GM12873 (cell line): ENCODE measurements at regions not wholly inside any gene's neighbourhood (a gene's known extent, or its start where the extent isn't known, plus 50 kb on each side); places are given as distances from the start of the nearest gene placed in this dataset.

Experiments
- TF ChIP-seq, protein P1 (sequence below): IDR thresholded peaks from 2 replicates; pipeline ENCODE4 v1.5.1; 2012; ENCODE audit warnings: low read depth, mild to moderate bottlenecking, moderate library complexity, low read length, control low read depth; ENCODE audit not compliant: insufficient read depth; ENCODE audit errors: missing control alignments

DNA sequence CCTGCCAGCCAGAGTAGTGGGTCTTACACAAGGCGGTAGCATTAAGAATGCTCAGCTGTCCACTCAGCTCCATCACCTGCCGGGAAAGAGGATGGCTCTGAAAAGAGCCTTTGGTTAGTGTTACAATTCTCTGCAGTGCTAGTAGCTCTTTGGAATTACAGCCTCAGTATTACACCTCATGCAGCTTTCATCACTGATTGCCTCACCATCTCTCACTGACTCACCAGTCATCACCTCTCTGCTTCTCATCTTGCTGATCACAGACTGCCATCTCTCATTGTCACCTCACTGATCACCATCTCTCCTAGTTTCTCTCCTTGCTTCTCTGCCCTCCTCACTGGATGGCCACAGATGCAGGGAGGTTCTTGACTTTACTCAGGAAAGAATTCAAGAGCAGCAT, 573.5 kb upstream of the SETBP1 start:
- TF ChIP-seq, protein P1, sequence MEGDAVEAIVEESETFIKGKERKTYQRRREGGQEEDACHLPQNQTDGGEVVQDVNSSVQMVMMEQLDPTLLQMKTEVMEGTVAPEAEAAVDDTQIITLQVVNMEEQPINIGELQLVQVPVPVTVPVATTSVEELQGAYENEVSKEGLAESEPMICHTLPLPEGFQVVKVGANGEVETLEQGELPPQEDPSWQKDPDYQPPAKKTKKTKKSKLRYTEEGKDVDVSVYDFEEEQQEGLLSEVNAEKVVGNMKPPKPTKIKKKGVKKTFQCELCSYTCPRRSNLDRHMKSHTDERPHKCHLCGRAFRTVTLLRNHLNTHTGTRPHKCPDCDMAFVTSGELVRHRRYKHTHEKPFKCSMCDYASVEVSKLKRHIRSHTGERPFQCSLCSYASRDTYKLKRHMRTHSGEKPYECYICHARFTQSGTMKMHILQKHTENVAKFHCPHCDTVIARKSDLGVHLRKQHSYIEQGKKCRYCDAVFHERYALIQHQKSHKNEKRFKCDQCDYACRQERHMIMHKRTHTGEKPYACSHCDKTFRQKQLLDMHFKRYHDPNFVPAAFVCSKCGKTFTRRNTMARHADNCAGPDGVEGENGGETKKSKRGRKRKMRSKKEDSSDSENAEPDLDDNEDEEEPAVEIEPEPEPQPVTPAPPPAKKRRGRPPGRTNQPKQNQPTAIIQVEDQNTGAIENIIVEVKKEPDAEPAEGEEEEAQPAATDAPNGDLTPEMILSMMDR: no peak

GRCh38 chr18:44111337-44111736, 569.4 kb upstream of the SETBP1 start:
- TF ChIP-seq, protein P1: no peak

- TF ChIP-seq, protein P1: no peak
Measured at GRCh38 chr18:44117821-44118220, 562.9 kb upstream of the SETBP1 start.

- TF ChIP-seq, protein P1: no peak
Measured at GRCh38 chr18:44119607-44120006, 561.1 kb upstream of the SETBP1 start.

- TF ChIP-seq, protein P1: no peak
Measured at GRCh38 chr18:44123743-44124142, 556.9 kb upstream of the SETBP1 start.

DNA sequence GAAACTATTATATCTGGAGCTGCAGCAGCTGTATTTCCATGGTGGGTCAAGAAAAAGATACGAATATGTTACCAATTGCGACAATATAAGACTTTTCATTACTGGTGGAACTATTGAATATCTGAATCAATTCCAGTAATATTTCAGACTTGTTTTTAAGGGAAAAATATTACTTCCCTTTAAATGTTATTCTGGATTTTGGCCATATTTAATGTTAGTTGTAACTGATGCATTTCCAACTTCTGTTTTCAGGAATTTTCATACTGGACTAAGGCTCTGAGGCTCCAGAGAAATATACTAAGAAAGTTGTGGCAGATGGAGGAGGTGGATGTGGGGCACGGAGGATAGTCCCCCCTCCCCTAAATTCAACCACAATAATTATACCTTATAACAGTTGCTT, 555.2 kb upstream of the SETBP1 start:
- TF ChIP-seq, protein P1: no peak

DNA sequence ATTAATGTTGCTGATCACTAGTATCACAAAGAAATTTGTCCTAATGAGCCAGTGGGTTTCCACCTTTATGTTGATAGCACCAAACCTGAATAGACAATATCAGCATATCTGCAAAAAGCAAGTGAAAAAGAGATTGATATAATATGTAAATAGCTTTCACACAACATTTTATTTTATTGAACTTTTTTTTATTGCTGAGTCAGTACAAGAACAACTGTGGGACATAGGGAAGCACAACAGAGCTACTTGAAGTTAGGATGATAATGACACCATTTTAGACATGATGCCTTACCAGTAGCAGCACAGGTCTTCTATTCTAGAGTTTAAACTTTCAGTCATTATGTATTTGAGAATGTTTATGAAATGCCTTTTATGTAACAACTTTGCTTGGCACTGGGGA, 554.1 kb upstream of the SETBP1 start:
- TF ChIP-seq, protein P1: no peak
